GM21717 (cell line): ENCODE measurements at regions not wholly inside any gene's neighbourhood (a gene's known extent, or its start where the extent isn't known, plus 50 kb on each side); places are given as distances from the start of the nearest gene placed in this dataset.
"Not testable (repeated sequence)": the region's sequence is repeated elsewhere in the genome, so short reads cannot be mapped to it uniquely, and the experiment has no call there.

Experiments
- ATAC-seq: cut with Tn5 transposase; IDR thresholded peaks from one replicate; pipeline ENCODE4 v1.9.1; 2021; ENCODE audit warnings: mild to moderate bottlenecking, moderate library complexity; ENCODE audit not compliant: unreplicated experiment

DNA sequence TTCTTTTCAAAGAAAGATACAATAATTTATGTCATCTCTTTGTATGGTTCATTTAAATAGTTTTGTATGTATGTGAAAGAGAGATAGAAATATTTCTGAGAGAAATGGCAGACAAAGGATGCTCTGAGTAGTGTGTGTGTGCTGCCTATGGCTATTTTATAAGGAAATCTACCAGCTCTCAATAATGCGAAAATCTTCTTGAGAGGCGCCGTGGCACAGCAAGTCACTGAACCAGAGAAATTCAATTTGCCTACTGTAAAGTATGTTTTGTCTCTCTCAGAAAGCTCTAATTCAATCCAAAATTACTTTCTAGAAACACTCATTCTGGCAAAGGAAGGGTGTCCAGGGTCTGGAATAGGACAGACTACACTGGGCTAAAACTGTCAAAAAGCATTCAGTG, 1981.1 kb downstream of the EFNA5 start:
- no peak for ATAC-seq

DNA sequence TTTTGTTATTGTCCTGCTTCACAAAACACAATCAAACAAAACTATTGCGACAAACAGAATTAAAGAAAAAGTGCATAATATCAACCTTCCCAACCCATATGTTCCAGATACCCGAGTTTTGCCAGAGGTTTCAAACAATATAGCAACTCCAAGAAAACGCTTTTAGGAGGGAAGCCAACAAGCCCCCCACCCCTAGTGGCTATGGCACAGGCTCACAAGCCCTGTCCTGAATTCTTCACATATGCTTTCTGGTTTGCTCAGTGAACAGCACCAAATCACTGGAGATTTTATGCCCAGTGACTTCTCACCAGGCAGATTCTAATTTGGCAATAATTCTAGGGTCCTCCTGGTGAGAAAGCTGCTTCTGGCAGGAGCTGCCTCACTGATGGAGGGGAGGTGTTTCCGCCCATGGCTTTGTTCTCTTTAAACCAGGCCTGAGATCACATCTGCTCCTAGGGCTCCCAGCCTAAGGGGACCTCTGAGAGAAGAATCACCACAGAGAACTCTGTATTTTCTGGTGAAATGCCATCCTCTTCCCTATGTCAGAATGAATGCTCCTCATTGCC, 1982.4 kb downstream of the EFNA5 start:
- ATAC-seq, result no peak

DNA sequence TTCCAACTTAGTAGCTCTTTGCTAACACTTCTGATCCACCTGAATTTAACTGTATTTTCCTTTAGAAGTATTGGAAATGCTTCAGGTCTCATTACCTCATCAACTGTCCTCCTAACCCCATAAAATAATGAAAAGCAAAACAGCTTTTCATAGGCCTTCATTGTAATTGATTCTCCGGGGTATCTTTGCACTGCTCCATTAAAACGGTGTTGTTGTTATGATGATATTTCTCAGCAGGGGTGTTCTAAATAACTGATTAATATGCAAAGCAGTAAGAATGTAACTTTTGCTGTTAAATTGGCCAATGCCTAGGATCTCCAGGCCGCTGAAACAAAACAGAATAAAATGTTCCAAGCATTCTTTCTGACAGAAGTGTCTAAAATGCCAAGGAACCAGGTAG, 1983.2 kb downstream of the EFNA5 start:
- no peak for ATAC-seq

DNA sequence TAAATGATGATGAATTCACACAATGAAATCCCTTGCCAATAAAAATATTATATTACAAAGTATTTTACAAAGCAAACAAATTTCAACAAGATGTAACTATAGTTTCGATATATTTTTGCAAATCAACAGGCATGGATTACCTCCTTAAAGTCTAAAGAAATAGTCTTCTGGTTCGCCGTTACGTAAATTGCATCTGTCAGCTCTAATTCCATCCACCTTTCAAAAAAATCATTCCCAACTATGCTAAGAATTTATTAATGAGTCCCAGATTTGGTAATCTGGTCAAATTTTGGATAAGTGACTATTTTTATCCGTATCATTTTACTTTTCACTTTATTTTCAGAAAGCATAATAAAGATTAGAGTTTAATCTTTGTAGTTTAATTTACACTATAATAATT, 1984.9 kb downstream of the EFNA5 start:
- ATAC-seq, result no peak

DNA sequence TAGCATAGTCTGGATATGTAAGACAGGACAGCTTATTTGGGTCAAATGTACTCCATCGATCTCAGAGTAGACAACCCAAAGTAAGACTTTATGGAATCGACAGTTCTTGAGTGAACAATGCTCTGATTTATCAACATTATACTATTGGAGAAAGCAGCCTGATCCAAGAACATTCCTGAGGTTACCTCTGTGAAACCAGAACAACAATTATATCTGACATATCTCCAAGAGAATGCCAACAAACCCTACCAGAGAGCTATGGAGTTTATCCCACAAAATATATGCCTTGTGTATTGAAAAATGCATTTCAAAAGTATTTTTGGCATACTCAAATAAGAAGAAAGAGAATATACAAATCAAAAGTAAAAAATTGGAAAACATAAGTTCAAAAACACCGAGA, 1985.9 kb downstream of the EFNA5 start:
- no peak for ATAC-seq

DNA sequence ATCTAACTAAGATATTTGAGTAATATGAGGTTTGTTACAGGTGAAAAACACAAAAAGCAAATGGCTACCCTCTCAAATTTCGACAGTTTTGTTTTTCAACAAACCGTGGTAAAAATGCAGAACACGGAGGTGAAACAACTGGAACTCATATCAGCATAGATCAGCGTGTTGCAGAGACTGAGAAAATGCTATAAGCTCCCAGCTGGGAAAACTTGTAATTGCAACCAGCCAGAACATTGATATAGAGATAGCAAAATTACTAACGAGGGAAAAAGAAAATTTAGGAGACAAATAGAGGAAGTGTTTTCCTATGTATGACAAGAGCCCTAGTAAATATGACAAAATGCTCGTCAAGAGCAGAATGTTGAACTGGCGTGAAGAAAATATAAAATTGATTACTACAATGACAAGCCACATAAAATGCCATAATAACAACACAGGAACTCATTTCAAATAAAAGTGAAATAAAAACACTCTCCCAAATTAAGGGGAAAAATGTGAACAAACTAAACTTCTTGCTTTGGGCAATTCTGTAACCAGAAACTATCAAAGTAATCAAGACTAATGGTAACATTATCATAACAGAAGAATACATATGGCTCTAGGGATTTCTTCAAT, 1989.8 kb downstream of the EFNA5 start:
- no peak for ATAC-seq

DNA sequence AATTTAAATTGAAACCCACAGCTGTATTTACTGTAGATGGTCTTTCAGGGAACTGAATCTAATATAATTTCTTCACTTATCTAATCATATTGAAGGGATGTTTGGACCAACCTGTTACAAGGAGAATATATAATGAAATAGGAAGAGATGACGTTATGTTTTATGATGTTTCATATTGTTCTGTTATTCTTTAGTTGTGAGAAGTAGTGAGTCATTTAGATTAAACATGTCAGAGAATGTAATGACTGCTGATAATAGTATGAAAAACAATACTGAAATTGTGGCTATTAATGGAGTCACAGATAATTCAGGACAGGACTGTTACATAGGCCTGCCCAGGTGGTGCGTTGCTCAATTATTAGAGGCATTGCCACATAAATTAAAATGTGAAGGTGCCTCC, 1993.4 kb downstream of the EFNA5 start:
- ATAC-seq, result no peak

DNA sequence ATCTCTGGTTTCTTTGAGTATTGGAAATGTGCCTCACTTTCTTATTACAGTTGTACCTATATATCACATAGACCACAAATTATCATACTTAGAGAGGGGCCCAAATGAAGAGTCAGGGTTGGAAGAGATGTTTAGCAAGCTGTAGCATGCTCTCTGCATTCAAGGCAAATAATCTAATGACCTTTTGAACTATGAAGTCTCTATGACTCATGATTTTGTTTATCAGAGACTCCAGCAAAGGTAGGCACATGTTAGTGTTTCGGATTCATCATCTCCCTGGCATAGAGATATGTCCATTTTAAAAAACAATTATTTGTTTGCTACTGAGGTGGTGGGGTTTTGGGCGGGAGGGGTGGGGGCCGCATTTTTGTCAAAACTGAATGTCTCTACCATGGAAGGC, 2000.1 kb downstream of the EFNA5 start:
- ATAC-seq, result no peak

DNA sequence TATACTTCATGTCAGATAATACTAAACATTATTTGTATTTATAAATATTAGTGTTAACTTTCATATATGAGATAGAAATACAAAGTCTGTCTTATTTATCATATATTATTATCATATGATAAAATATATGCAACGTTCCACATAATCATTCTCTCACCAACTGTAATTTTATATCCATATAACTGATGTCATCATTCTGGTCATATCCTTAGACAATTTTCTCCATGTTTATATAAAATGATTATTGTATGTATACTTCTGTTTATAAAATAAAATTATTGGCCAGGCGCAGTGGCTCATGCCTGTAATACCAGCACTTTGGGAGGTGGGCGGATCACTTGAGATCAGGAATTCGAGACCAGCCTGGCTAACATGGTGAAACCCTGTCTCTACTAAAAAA, 2007.1 kb downstream of the EFNA5 start:
- no peak for ATAC-seq

DNA sequence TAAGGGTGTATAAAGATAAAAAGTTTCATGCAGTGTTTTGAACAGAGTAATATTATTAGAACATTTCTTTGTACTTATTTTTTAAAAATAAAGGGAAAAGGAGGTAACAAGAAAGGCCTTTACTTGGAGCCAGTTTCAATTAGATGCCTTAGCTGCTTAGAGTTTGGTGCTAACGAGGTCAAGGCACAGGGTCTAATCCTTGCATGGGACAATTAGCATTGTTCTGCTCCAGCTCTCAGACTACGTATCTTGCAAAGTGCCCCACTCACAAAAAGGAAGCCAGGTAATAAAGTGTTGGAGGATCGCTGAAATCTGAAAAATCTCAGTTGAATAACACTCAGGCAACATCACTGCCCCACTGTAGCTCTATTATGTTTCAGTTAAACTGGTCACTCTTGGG, 2011.3 kb downstream of the EFNA5 start:
- no peak for ATAC-seq

DNA sequence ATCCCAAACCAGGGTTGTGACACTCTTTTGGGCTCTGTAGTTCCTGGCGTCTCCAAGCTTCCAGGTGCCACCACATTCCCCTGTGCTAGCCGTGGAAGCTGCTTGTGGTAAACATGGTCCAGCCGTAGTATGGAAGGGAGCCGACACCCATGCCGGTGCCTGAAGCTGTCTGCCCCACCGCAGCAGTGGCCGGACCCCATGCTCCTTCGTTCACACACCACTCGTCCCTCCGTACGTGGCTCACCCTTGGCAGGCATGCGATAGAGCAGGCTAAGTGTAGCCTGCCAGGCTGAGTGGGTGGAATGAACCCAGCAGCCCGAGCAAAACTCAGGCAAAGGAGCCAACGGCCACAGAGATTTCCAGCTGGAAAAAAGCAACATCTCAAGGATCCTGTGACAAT, 2030.4 kb downstream of the EFNA5 start:
- no peak for ATAC-seq

DNA sequence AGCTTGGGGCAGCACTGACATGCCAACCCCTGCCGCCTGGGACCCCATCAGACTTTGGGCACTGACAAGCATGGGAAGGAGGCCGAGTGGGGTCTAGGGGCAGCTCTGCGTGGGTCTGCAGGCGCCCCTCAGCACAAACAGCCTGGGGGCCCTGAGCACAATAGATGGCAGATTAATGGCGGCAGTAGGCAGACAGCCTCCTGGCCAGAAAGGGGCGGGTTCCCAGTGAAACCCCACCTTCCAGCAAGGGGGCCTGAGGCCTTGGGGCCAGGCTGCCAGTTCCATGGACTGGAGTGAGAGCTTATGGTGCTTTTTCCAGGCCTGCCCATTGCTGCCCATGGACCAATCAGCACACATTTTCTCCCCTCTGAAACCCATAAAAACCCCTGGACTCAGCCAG, 2031.2 kb downstream of the EFNA5 start:
- ATAC-seq, result no peak

DNA sequence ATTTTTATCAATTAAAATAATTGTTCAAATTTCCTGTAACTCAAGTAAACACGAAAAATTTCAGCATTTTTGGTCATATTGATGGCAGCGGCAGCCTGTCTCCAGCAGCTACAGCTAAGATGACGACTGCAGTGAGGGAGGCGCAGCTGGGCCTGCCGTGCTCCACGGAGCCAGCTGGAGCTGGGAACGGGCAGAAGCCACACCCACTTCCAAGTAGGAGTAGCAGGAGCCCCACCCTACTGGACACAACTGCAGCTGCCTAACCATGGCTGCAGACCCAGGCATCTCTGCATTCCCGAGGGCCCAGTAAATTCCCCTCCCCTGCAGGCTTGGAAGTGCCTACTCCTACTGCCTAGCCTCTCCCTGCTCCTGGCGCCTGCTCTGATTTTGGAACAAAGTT, 2031.7 kb downstream of the EFNA5 start:
- ATAC-seq, result no peak

DNA sequence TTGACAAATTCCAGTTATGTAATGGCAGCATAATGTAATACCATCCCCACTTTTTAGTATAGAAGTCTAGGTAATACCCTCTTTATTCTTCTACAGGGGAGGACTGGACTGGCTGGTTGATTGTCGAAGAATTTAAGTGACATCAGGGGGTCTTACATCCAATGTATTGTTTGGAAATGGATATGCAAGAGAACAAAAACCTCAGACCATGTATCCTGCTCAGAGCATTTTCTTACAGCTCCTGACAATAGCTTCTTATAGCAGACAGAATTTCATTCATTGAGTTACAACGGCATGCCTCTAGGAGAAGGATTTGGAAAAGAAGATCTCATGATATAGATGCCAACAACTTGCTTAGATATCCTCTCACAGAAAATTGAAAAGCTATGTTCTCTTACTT, 2032.3 kb downstream of the EFNA5 start:
- ATAC-seq, result no peak

DNA sequence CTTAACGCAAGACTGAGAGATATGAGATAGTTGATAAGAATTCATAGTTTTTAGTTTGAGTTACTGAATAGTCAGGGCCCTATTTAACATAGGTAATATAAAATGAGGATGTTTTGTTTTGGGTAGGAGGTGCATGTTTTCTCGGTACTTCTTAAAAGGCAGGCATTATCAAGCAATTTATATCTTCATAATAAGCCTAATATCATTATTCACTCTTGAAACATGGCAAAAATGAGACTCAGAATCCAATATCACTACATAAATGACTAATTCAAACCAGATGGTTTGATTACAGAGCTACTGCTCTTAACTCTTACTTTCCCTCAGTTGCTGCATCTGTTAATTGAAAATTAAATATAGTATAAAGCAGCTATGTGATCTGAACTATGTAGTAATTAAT, 2038.7 kb downstream of the EFNA5 start:
- ATAC-seq, result no peak

DNA sequence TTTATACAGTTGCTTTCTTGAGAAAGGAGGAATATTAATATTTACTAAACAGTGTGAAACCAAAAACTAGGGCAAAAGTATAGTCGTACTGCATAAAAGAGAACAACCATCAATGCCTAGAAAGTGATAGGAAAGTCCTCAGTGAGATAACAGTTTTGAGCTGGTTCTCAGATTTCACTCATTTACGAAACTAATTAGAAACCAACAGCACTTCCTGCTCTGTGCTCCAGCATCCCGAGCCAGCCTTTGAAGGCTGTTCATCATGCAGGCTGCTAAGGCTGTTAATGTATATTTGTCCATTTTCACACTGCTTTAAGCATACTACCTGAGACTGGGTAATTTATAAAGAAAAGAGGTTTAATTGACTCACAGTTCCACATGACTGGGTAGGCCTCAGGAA, 2039.9 kb downstream of the EFNA5 start:
- ATAC-seq, result no peak

DNA sequence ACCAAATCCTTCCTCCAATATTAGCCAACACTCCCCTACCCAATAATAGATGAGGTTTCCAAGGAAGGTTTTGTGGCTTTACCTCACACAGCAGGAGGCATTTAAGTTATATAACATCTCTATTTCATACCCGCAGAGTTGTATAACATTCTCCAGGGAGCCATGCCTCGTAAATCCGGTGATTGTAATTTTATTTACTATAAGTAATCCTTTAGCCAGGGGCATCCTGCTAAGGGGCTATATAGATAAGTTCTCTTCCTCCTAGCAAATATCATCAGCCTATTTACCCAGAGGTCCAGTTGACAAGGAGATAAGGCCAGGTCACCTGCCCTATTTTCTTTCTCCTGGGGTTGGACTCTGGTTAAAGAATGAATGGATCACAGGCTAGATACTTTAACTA, 2051.0 kb downstream of the EFNA5 start:
- no peak for ATAC-seq

DNA sequence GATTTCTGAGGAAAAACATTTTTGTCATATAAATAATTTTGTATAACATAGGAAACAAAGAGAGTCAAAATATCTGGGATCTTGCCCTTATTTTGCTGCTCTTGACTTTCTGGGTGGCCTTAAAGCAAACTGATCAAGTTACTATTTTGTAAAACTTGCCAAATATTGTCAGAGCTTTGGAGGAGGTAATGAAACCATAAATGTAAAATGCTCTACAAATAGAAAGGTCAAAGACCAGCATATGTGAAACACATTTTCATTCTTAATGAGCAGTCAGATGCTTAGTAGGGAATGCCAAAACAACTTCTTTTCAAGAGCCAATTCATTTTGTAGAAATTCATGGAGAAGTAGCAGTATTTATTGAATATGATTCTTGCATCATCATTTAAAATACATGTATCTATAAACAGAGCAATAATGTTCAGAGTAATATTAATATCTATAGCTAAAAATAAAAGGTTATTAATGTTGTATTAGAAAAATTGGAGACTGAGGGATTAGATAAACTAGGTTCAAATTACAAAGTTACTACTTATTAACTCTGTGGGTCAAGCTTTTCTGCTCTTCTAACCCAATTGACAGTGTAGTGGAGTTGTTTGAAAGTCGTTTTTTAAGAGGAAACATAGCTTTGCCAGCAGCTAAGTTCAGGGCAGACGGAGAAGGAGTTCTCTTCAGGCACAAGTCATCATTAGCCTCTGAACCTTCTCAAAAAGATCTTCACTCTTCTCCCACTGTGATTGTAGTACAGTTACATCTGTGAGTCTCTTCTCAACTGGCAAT, 2053.1 kb downstream of the EFNA5 start:
- no peak for ATAC-seq

DNA sequence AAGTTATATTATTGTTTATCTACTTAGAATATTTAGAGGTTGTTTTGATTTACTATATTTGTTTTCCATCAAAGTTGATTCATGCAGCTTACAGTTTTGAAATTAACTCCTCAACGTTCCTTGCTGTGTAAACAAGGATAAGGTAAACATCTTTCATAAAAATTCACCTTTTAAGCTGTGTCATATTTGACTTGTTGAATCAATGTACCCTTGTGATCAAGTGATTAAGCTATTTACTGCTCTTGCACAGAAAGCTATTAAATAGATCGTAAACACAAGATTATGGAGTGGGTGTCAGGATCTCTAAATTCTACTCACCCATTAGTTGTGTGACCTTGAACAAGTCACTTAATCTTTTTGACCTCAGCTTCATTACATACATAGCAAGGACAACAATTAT, 2054.0 kb upstream of the NUDT12 start:
- no peak for ATAC-seq

DNA sequence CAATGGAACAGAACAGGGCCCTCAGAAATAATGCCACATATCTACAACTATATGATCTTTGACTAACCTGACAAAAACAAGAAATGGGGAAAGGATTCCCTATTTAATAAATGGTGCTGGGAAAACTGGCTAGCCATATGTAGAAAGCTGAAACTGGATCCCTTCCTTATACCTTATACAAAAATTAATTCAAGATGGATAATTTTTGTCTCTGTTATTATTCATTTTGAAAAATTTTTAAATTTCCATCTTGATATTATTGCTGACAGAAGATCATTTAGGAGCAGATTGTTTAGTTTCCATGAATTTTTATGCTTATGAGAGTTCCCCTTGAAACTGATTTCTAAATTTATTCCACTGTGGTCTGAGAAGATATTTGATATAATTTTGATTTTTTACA, 2039.8 kb upstream of the NUDT12 start:
- not testable (repeated sequence) for ATAC-seq

DNA sequence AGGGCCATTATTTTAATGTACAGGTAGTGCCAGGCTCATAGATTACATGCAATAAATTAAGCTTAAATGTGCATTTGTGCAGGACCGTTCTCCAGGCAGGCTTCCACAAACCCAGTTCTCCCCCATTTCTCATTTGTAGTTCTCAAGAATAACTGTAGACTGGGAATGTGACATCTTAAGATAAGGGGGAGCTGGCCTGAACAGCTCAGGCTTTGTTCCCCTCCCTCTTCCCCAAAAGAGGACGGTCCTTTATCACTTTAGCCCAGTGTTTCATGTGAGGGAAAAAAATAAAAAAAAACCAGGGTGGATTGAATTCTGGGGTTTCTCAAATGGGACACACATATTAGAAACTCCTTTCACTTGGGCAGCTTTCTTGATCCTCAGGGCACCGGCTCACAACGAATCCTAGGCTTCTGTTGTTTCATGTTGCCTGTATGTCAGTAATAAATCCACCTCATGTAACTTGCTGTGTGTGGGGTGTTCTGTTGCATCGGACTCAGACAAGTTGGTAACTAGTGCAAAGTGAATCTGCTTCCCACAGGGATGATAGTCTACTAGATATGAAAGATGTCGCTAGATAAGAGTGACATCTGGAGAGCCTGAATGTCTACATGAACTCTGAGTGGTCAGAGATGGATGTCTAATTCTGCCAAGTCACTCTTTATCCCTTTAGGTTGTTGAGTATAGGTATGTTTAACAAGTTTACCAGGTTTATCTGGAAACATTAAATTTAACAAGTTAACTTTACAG, 2030.6 kb upstream of the NUDT12 start:
- ATAC-seq, result no peak
